AG10803 (cell line): ENCODE measurements at regions not wholly inside any gene's neighbourhood (a gene's known extent, or its start where the extent isn't known, plus 50 kb on each side); places are given as distances from the start of the nearest gene placed in this dataset.

ENCODE experiments used
- DNase-seq: peaks from one replicate; pipeline ENCODE4 v3.0.0; 2010; ENCODE audit warnings: low read depth
- H3K4me3 ChIP-seq: 2 replicates; pipeline ENCODE4 v1.5.1; 2011; ENCODE audit warnings: mild to moderate bottlenecking, low read length, control low read depth
- CTCF ChIP-seq: conservative IDR thresholded peaks from 2 replicates; pipeline ENCODE4 v1.5.1; 2011; ENCODE audit warnings: mild to moderate bottlenecking, low read length, control low read depth, inconsistent platforms

- TF ChIP-seq CTCF = no peak
- no peak overlapping the region for H3K4me3 ChIP-seq
- peak; percentile 8 for DNase-seq
Observed at GRCh38 chr17:72510351-72511016, 389.7 kb downstream of the SOX9 start.

- TF ChIP-seq CTCF = no peak
- H3K4me3 ChIP-seq = no peak overlapping the region
- no peak for DNase-seq
Observed at GRCh38 chr17:72511242-72511641, 390.4 kb downstream of the SOX9 start.

- DNase-seq = no peak
- TF ChIP-seq CTCF = no peak
- no peak overlapping the region for H3K4me3 ChIP-seq
Observed at GRCh38 chr17:72511874-72512273, 391.1 kb downstream of the SOX9 start.

GRCh38 chr17:72512649-72513556 lies 392.1 kb downstream of the SOX9 start:
- H3K4me3 ChIP-seq = no peak overlapping the region
- DNase-seq = no peak
- no peak for TF ChIP-seq CTCF

- DNase-seq = no peak
- no peak for TF ChIP-seq CTCF
- no peak overlapping the region for H3K4me3 ChIP-seq
Observed at GRCh38 chr17:72514321-72514861, 393.6 kb downstream of the SOX9 start.

GRCh38 chr17:72514891-72515290 lies 394.1 kb downstream of the SOX9 start:
- TF ChIP-seq CTCF = no peak
- no peak overlapping the region for H3K4me3 ChIP-seq
- peak; percentile 33 for DNase-seq
